H9 (cell line): ENCODE measurements at regions not wholly inside any gene's neighbourhood (a gene's known extent, or its start where the extent isn't known, plus 50 kb on each side); places are given as distances from the start of the nearest gene placed in this dataset.

Source experiments
- DNase-seq: peaks from one replicate; pipeline ENCODE4 v3.0.0-alpha.2; 2017
- H2AFZ ChIP-seq: one replicate; pipeline ENCODE4 v1.6.1; 2013; ENCODE audit warnings: mild to moderate bottlenecking, low read length, control low read depth, moderate library complexity
- H2AK5ac ChIP-seq: 2 replicates; pipeline ENCODE4 v1.6.1; 2013; ENCODE audit warnings: low read length, control low read depth, mixed read lengths; ENCODE audit not compliant: insufficient read length
- H2BK120ac ChIP-seq: one replicate; pipeline ENCODE4 v1.6.1; 2013; ENCODE audit warnings: low read depth, mild to moderate bottlenecking, low read length, control low read depth, inconsistent platforms; ENCODE audit not compliant: poor library complexity, severe bottlenecking
- H2BK12ac ChIP-seq: 2 replicates; pipeline ENCODE4 v1.6.1; 2013; ENCODE audit warnings: low read length, control low read depth, mixed read lengths, low read depth; ENCODE audit not compliant: insufficient read length
- H2BK15ac ChIP-seq: 2 replicates; pipeline ENCODE4 v1.6.1; 2013; ENCODE audit warnings: low read depth, low read length, control low read depth
- H2BK20ac ChIP-seq: one replicate; pipeline ENCODE4 v1.6.1; 2013; ENCODE audit warnings: low read depth, mild to moderate bottlenecking, low read length, control low read depth, inconsistent platforms; ENCODE audit not compliant: poor library complexity, severe bottlenecking
- H2BK5ac ChIP-seq: 2 replicates; pipeline ENCODE4 v1.6.1; 2013; ENCODE audit warnings: low read length, control low read depth, mixed read lengths; ENCODE audit not compliant: insufficient read length
- H3K14ac ChIP-seq: 2 replicates; pipeline ENCODE4 v1.6.1; 2013; ENCODE audit warnings: low read length, control low read depth; ENCODE audit not compliant: insufficient read depth
- H3K18ac ChIP-seq: 2 replicates; pipeline ENCODE4 v1.6.1; 2013; ENCODE audit warnings: low read depth, mild to moderate bottlenecking, mixed read lengths, low read length, control low read depth; ENCODE audit not compliant: insufficient read length
- H3K23ac ChIP-seq: 2 replicates; pipeline ENCODE4 v1.6.1; 2013; ENCODE audit warnings: low read length, control low read depth, mixed read lengths, low read depth; ENCODE audit not compliant: insufficient read length
- H3K23me2 ChIP-seq: 2 replicates; pipeline ENCODE4 v1.6.1; 2013; ENCODE audit warnings: low read depth, mild to moderate bottlenecking, mixed read lengths, low read length, control low read depth; ENCODE audit not compliant: insufficient read length, poor library complexity, severe bottlenecking
- H3K27ac ChIP-seq: 2 replicates; pipeline ENCODE4 v1.5.1; 2013; ENCODE audit warnings: low read length, control low read depth, mixed read lengths, low read depth; ENCODE audit not compliant: insufficient read length
- H3K27me3 ChIP-seq: 2 replicates; pipeline ENCODE4 v1.6.1; 2013; ENCODE audit warnings: low read length, control low read depth, inconsistent platforms; ENCODE audit not compliant: insufficient read depth
- H3K4ac ChIP-seq: 2 replicates; pipeline ENCODE4 v1.6.1; 2013; ENCODE audit warnings: low read depth, mild to moderate bottlenecking, control low read depth, inconsistent platforms, low read length, moderate library complexity
- H3K4me1 ChIP-seq: 2 replicates; pipeline ENCODE4 v1.6.1; 2013; ENCODE audit warnings: low read length, control low read depth, inconsistent platforms; ENCODE audit not compliant: insufficient read depth
- H3K4me2 ChIP-seq: 2 replicates; pipeline ENCODE4 v1.6.1; 2013; ENCODE audit warnings: low read length, control low read depth, mixed read lengths; ENCODE audit not compliant: insufficient read length, insufficient read depth
- H3K56ac ChIP-seq: 2 replicates; pipeline ENCODE4 v1.6.1; 2013; ENCODE audit warnings: low read depth, mild to moderate bottlenecking, mixed read lengths, low read length, control low read depth; ENCODE audit not compliant: insufficient read length
- H3K79me1 ChIP-seq: 2 replicates; pipeline ENCODE4 v1.6.1; 2013; ENCODE audit warnings: low read depth, mild to moderate bottlenecking, moderate library complexity, low read length, control low read depth, inconsistent platforms; ENCODE audit not compliant: insufficient read depth, poor library complexity, severe bottlenecking
- H3K79me2 ChIP-seq: 2 replicates; pipeline ENCODE4 v1.6.1; 2013; ENCODE audit warnings: low read length, control low read depth, inconsistent platforms; ENCODE audit not compliant: insufficient read depth
- H3K9ac ChIP-seq: 2 replicates; pipeline ENCODE4 v1.6.1; 2013; ENCODE audit warnings: low read length, control low read depth, mixed read lengths; ENCODE audit not compliant: insufficient read length; ENCODE audit errors: extremely low read depth
- H3K9me3 ChIP-seq: one replicate; pipeline ENCODE4 v1.6.1; 2013; ENCODE audit warnings: low read depth, low read length, inconsistent platforms; ENCODE audit not compliant: control insufficient read depth
- H3T11ph ChIP-seq: one replicate; pipeline ENCODE4 v1.6.1; 2013; ENCODE audit warnings: mild to moderate bottlenecking, low read length, control low read depth, inconsistent platforms
- H4K20me1 ChIP-seq: one replicate; pipeline ENCODE4 v1.6.1; 2013; ENCODE audit not compliant: control insufficient read depth, insufficient read length, insufficient read depth
- H4K5ac ChIP-seq: 2 replicates; pipeline ENCODE4 v1.6.1; 2013; ENCODE audit warnings: low read depth, mild to moderate bottlenecking, mixed read lengths, low read length, control low read depth; ENCODE audit not compliant: insufficient read length
- H4K8ac ChIP-seq: replicated peaks from 2 replicates; pipeline ENCODE4 v1.6.1; 2013; ENCODE audit warnings: low read length, control low read depth, mixed read lengths, low read depth; ENCODE audit not compliant: insufficient read length
- H4K91ac ChIP-seq: 2 replicates; pipeline ENCODE4 v1.6.1; 2013; ENCODE audit warnings: low read depth, mild to moderate bottlenecking, moderate library complexity, mixed read lengths, low read length, control low read depth; ENCODE audit not compliant: insufficient read length
- H3K27ac Mint-ChIP-seq, 3 experiments: 2 replicates in 2 of 3; 3 replicates in 1 of 3; pipeline ENCODE4 v1.8.0; 2020 to 2021; ENCODE audit warnings: mixed read lengths in 3 of 3, mild to moderate bottlenecking in 1 of 3, moderate library complexity in 1 of 3
- H3K27me3 Mint-ChIP-seq: 2 replicates; pipeline ENCODE4 v1.8.0; 2021; ENCODE audit warnings: low read depth, mild to moderate bottlenecking, moderate library complexity, mixed read lengths
- H3K36me3 Mint-ChIP-seq, 3 experiments: 2 replicates in 2 of 3; 3 replicates in 1 of 3; pipeline ENCODE4 v1.8.0; 2020 to 2021; ENCODE audit warnings: low read depth in 3 of 3, mixed read lengths in 3 of 3; ENCODE audit not compliant: insufficient read depth in 1 of 3
- H3K4me1 Mint-ChIP-seq, 2 experiments: 2 replicates each; pipeline ENCODE4 v1.8.0; 2020; ENCODE audit warnings: mixed read lengths in 2 of 2
- H3K4me3 Mint-ChIP-seq, 2 experiments: 2 replicates in 1 of 2; 3 replicates in 1 of 2; pipeline ENCODE4 v1.8.0; 2020 to 2021; ENCODE audit warnings: mild to moderate bottlenecking in 2 of 2, mixed read lengths in 2 of 2, moderate library complexity in 1 of 2
- H3K9me3 Mint-ChIP-seq, 2 experiments: 2 replicates in 1 of 2; 3 replicates in 1 of 2; pipeline ENCODE4 v1.8.0; 2020; ENCODE audit warnings: mild to moderate bottlenecking in 2 of 2, mixed read lengths in 2 of 2, moderate library complexity in 1 of 2
- WGBS: extraction: QIAGEN DNeasy Blood & Tissue Kit; methylation state at CpG from one replicate; pipeline ENCODE4 v1.1.7; 2013; ENCODE audit warnings: missing lambda C conversion rate, low lambda C conversion rate, mixed read lengths; ENCODE audit not compliant: insufficient read length; ENCODE audit errors: extremely low coverage; 5-methylcytosine and 5-hydroxymethylcytosine counted together
- TF ChIP-seq, protein P1 (sequence below): fragments of 200-600 bp; sonication (generic); conservative IDR thresholded peaks from 3 replicates; pipeline ENCODE4 v1.8.0; 2021; ENCODE audit warnings: antibody characterized with exemption, mild to moderate bottlenecking

DNA sequence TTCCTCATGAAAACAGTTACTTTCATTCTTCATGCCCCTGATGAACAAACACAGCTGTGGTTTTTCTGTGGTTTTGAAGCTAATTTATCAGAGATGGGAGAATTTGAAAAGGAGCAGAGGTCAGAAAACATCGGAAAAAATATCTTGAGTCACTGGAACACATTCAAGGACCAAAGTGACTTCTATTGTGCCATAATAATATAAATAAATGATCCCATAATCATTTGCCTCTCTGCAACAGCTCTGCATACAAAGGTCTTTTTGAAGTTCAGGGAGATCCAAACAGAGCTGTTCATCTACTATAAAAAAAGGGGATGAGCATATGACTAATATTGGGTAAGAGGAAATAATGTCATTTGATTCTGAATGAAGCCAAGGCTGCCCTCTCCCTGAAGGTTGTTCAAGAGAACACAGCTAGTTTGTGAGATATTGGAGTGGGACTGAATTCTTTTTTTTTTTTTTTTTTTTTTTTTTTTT, 201.3 kb upstream of the GALNT5 start:
- Histone ChIP-seq H2AFZ (no peak overlapping the region), H2BK120ac (no peak overlapping the region)
- H3K27ac Mint-ChIP-seq = no peak overlapping the region

More for the DNA sequence above, 201.3 kb upstream of the GALNT5 start:
- no peak overlapping the region for H4K8ac ChIP-seq
- no peak overlapping the region for H4K5ac ChIP-seq
- no peak overlapping the region for H3K14ac ChIP-seq
- H2BK12ac ChIP-seq = no peak overlapping the region
- no peak overlapping the region for H3K23ac ChIP-seq
- no peak overlapping the region for H3K27ac ChIP-seq
- no peaks in the 10 kb centered on the region for H3K27me3 ChIP-seq
- no peak overlapping the region for H3K4me3 Mint-ChIP-seq
- no peak overlapping the region for H3K4ac ChIP-seq
- no peak overlapping the region for H2BK5ac ChIP-seq
- H3K4me2 ChIP-seq = no peak overlapping the region
- H3K4me1 Mint-ChIP-seq = peaks cover 7 to 11% of the 10 kb centered on the region in 2 experiments
- no peaks in the 10 kb centered on the region for H4K20me1 ChIP-seq
- no peak overlapping the region for H3T11ph ChIP-seq
- TF ChIP-seq, protein P1, sequence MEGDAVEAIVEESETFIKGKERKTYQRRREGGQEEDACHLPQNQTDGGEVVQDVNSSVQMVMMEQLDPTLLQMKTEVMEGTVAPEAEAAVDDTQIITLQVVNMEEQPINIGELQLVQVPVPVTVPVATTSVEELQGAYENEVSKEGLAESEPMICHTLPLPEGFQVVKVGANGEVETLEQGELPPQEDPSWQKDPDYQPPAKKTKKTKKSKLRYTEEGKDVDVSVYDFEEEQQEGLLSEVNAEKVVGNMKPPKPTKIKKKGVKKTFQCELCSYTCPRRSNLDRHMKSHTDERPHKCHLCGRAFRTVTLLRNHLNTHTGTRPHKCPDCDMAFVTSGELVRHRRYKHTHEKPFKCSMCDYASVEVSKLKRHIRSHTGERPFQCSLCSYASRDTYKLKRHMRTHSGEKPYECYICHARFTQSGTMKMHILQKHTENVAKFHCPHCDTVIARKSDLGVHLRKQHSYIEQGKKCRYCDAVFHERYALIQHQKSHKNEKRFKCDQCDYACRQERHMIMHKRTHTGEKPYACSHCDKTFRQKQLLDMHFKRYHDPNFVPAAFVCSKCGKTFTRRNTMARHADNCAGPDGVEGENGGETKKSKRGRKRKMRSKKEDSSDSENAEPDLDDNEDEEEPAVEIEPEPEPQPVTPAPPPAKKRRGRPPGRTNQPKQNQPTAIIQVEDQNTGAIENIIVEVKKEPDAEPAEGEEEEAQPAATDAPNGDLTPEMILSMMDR = no peak
- no peaks in the 10 kb centered on the region for H3K9me3 ChIP-seq
- no CpG with 5 or more reads among the region's 1 CpG for WGBS
- no peaks in the 10 kb centered on the region for H3K79me2 ChIP-seq
- no peak overlapping the region for H2BK15ac ChIP-seq
- H3K56ac ChIP-seq = no peak overlapping the region
- no peak overlapping the region for H3K18ac ChIP-seq
- H3K79me1 ChIP-seq = no peaks in the 10 kb centered on the region
- no peaks in the 10 kb centered on the region for H3K23me2 ChIP-seq
- H3K36me3 Mint-ChIP-seq = no peaks in the 10 kb centered on the region
- DNase-seq = no peak
- H2AK5ac ChIP-seq = no peak overlapping the region
- H3K9me3 Mint-ChIP-seq = no peaks in the 10 kb centered on the region
- H4K91ac ChIP-seq = no peak overlapping the region
- no peak overlapping the region for H2BK20ac ChIP-seq
- H3K9ac ChIP-seq = no peak overlapping the region
- H3K27me3 Mint-ChIP-seq = no peaks in the 10 kb centered on the region
- no peaks in the 10 kb centered on the region; the same call in 1 of the 2 replicates for H3K4me1 ChIP-seq
